Fibroblast of pulmonary artery (primary cell): ENCODE measurements at regions not wholly inside any gene's neighbourhood (a gene's known extent, or its start where the extent isn't known, plus 50 kb on each side); places are given as distances from the start of the nearest gene placed in this dataset.

Source experiments
- DNase-seq: peaks from one replicate; pipeline ENCODE4 v3.0.0-alpha.2; 2010; ENCODE audit warnings: low read depth
- H3K4me3 ChIP-seq: replicated peaks from 2 replicates; pipeline ENCODE4 v1.5.1; 2011; ENCODE audit warnings: low read depth, mild to moderate bottlenecking, control low read depth, low read length, moderate library complexity
- TF ChIP-seq, protein P1 (sequence below): IDR thresholded peaks from 2 replicates; pipeline ENCODE4 v1.5.1; 2011; ENCODE audit warnings: mild to moderate bottlenecking, control low read depth, low read length, inconsistent platforms; ENCODE audit errors: missing control alignments

DNA sequence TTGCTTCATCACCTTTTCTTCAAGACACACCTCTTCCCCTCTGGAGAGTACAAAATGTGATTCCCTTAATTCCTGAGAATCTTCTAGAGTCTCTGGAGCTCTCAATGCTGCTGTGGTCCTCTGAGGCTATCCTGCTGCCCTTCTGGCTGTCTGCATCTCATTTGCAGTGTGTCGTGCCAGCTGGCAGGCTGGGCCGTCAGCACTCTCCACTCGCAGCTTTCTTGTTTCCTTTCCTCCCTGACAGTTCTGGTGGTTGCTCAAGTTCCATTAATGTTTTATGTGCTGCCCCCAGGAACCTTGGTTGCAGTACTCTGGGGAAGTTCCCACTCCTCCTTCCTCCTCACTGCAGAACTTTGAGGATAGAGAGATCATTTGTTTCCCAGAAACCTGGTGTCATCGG lies 210.8 kb upstream of the ROPN1 start:
- DNase-seq, result peak; percentile 23
- TF ChIP-seq, protein P1, sequence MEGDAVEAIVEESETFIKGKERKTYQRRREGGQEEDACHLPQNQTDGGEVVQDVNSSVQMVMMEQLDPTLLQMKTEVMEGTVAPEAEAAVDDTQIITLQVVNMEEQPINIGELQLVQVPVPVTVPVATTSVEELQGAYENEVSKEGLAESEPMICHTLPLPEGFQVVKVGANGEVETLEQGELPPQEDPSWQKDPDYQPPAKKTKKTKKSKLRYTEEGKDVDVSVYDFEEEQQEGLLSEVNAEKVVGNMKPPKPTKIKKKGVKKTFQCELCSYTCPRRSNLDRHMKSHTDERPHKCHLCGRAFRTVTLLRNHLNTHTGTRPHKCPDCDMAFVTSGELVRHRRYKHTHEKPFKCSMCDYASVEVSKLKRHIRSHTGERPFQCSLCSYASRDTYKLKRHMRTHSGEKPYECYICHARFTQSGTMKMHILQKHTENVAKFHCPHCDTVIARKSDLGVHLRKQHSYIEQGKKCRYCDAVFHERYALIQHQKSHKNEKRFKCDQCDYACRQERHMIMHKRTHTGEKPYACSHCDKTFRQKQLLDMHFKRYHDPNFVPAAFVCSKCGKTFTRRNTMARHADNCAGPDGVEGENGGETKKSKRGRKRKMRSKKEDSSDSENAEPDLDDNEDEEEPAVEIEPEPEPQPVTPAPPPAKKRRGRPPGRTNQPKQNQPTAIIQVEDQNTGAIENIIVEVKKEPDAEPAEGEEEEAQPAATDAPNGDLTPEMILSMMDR, result no peak
- no peak overlapping the region for H3K4me3 ChIP-seq

DNA sequence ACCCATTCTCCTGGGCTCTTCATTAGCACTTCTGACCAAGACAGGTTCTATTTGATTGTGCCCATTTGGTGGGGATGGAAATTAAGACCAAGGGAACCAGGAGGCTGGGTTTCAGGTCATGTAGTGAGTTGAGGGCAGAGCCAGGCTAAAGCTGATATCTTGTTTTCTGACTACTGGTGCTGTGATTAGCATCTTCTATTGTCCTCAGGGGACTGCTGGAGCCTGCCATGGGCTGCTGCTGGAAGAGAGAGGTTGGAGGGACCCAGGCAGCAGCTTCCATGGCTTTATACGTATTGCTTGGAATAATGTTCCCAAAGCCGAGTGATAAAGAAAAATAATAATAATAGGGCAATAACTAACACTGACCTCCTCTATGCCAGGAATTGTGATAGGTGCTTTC lies 211.4 kb upstream of the ROPN1 start:
- DNase-seq, result no peak
- TF ChIP-seq, protein P1, result no peak
- no peak overlapping the region for H3K4me3 ChIP-seq

DNA sequence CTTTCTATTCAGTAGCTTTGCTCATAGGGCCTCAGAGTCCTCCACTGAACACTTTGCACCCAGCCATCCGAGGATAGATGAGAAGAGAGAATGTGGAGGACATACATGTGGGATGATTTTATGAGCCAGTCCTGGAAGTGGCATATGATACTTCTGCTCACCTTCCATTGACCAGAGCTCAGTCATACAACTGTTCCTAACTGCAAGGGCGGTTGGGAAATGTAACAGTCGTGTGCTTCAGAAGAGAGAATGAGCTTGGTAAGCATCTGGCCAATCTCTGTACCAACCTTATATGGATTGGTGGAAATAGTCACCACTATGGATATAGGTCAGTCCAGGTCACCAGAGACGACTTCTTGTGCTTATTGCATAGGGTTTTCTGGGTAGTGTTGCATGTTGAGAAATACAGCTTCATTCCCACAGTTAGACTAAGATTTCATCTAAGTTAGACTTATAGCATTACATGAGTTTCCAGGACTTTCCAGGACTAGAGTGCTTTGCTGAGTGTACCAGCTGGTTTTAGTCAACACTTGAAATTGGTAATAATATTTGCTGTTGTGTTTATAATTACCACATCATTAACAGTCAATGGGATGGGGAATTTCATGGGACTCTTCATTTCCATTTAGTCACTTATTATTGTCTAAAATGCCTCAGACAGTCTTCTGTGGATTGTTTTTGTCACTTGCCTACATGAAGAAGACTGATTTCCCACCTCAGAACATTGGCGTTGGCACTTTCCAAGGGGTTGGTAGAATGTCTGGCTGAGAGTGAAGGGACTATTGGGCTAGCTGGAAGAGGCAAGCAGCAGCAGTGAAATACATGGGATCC lies 214.5 kb upstream of the ROPN1 start:
- TF ChIP-seq, protein P1, result no peak
- H3K4me3 ChIP-seq, result no peak overlapping the region
- DNase-seq, result no peak

DNA sequence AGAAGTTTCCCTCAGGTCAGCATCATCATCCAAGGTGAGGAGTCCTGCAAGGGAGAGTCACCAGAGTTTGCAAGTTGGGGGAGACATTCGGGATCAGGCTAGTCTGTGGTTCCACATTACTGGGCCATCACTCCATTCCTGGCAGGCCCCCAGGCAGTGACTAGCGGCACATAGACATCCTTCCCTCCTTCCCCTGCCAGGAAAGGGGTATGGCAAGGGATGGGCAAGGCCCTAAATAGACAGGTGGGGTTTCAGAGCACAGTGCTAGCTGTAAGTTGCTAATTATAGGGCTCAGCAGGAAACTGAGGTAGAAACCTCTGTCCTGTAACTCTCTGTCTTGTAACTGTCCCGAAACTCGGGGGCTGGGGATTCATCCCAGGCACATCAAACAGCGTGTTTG lies 215.2 kb upstream of the ROPN1 start:
- TF ChIP-seq, protein P1, result no peak
- DNase-seq, result no peak
- H3K4me3 ChIP-seq, result no peak overlapping the region

DNA sequence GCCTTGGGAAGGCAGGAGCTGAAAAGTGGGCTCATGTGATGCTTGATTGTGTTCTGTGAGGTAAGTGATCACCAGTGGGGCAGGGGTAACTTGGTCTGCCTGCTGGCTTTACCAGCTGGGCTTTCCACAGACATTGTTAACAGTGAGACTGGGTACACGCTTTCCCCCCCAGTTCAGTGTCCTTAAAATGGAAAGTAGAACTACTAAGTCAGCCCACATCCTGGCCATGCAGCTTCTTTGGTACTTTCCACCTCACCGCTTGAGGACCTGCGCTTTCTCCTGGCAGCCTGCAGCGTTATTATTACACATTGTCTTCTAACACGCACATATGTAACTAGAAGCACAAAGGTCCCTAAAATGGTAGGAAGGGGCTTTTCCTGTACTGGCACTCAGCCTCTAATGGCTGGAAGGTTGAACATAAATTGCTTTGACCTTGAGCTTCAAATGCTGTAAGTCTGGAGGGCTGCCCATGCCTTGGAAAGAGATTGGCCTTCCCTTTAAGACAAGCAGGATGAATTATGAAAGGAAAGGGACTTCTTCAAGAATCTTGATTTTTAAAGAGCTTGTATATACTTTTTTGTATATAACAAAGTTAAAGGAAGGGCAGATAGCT lies 216.1 kb upstream of the ROPN1 start:
- TF ChIP-seq, protein P1, result no peak
- no peak for DNase-seq
- no peak overlapping the region for H3K4me3 ChIP-seq

DNA sequence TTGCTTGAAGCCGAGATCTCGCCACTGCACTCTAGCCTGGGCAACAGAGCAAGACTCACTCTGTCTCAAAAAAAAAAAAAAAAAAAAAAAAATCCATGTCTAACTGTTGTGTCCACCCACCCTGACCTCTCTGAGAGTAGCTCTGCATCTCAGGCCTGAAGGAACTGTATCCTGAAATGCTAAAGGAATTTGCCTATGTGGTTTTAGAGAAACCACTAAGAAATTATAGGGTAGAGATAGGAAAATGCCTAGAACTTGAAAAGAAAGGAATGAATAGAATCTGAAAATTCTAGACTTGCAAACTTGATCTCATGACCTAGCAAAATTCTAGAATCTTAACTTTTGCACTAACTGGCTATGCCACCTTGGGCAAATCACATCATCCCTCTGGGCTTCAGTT lies 217.5 kb upstream of the ROPN1 start:
- TF ChIP-seq, protein P1, result no peak
- no peak overlapping the region for H3K4me3 ChIP-seq
- no peak for DNase-seq
